H9 (cell line): ENCODE measurements at regions not wholly inside any gene's neighbourhood (a gene's known extent, or its start where the extent isn't known, plus 50 kb on each side); places are given as distances from the start of the nearest gene placed in this dataset.

Experiments
- DNase-seq: peaks from one replicate; pipeline ENCODE4 v3.0.0-alpha.2; 2017
- H2AFZ ChIP-seq: one replicate; pipeline ENCODE4 v1.6.1; 2013; ENCODE audit warnings: mild to moderate bottlenecking, low read length, control low read depth, moderate library complexity
- H2AK5ac ChIP-seq: 2 replicates; pipeline ENCODE4 v1.6.1; 2013; ENCODE audit warnings: low read length, control low read depth, mixed read lengths; ENCODE audit not compliant: insufficient read length
- H2BK120ac ChIP-seq: one replicate; pipeline ENCODE4 v1.6.1; 2013; ENCODE audit warnings: low read depth, mild to moderate bottlenecking, low read length, control low read depth, inconsistent platforms; ENCODE audit not compliant: poor library complexity, severe bottlenecking
- H2BK12ac ChIP-seq: 2 replicates; pipeline ENCODE4 v1.6.1; 2013; ENCODE audit warnings: low read length, control low read depth, mixed read lengths, low read depth; ENCODE audit not compliant: insufficient read length
- H2BK15ac ChIP-seq: 2 replicates; pipeline ENCODE4 v1.6.1; 2013; ENCODE audit warnings: low read depth, low read length, control low read depth
- H2BK20ac ChIP-seq: one replicate; pipeline ENCODE4 v1.6.1; 2013; ENCODE audit warnings: low read depth, mild to moderate bottlenecking, low read length, control low read depth, inconsistent platforms; ENCODE audit not compliant: poor library complexity, severe bottlenecking
- H2BK5ac ChIP-seq: 2 replicates; pipeline ENCODE4 v1.6.1; 2013; ENCODE audit warnings: low read length, control low read depth, mixed read lengths; ENCODE audit not compliant: insufficient read length
- H3K14ac ChIP-seq: 2 replicates; pipeline ENCODE4 v1.6.1; 2013; ENCODE audit warnings: low read length, control low read depth; ENCODE audit not compliant: insufficient read depth
- H3K18ac ChIP-seq: 2 replicates; pipeline ENCODE4 v1.6.1; 2013; ENCODE audit warnings: low read depth, mild to moderate bottlenecking, mixed read lengths, low read length, control low read depth; ENCODE audit not compliant: insufficient read length
- H3K23ac ChIP-seq: 2 replicates; pipeline ENCODE4 v1.6.1; 2013; ENCODE audit warnings: low read length, control low read depth, mixed read lengths, low read depth; ENCODE audit not compliant: insufficient read length
- H3K23me2 ChIP-seq: 2 replicates; pipeline ENCODE4 v1.6.1; 2013; ENCODE audit warnings: low read depth, mild to moderate bottlenecking, mixed read lengths, low read length, control low read depth; ENCODE audit not compliant: insufficient read length, poor library complexity, severe bottlenecking
- H3K27ac ChIP-seq: 2 replicates; pipeline ENCODE4 v1.5.1; 2013; ENCODE audit warnings: low read length, control low read depth, mixed read lengths, low read depth; ENCODE audit not compliant: insufficient read length
- H3K27me3 ChIP-seq: 2 replicates; pipeline ENCODE4 v1.6.1; 2013; ENCODE audit warnings: low read length, control low read depth, inconsistent platforms; ENCODE audit not compliant: insufficient read depth
- H3K4ac ChIP-seq: 2 replicates; pipeline ENCODE4 v1.6.1; 2013; ENCODE audit warnings: low read depth, mild to moderate bottlenecking, control low read depth, inconsistent platforms, low read length, moderate library complexity
- H3K4me1 ChIP-seq: 2 replicates; pipeline ENCODE4 v1.6.1; 2013; ENCODE audit warnings: low read length, control low read depth, inconsistent platforms; ENCODE audit not compliant: insufficient read depth
- H3K4me2 ChIP-seq: 2 replicates; pipeline ENCODE4 v1.6.1; 2013; ENCODE audit warnings: low read length, control low read depth, mixed read lengths; ENCODE audit not compliant: insufficient read length, insufficient read depth
- H3K56ac ChIP-seq: 2 replicates; pipeline ENCODE4 v1.6.1; 2013; ENCODE audit warnings: low read depth, mild to moderate bottlenecking, mixed read lengths, low read length, control low read depth; ENCODE audit not compliant: insufficient read length
- H3K79me1 ChIP-seq: 2 replicates; pipeline ENCODE4 v1.6.1; 2013; ENCODE audit warnings: low read depth, mild to moderate bottlenecking, moderate library complexity, low read length, control low read depth, inconsistent platforms; ENCODE audit not compliant: insufficient read depth, poor library complexity, severe bottlenecking
- H3K79me2 ChIP-seq: 2 replicates; pipeline ENCODE4 v1.6.1; 2013; ENCODE audit warnings: low read length, control low read depth, inconsistent platforms; ENCODE audit not compliant: insufficient read depth
- H3K9ac ChIP-seq: 2 replicates; pipeline ENCODE4 v1.6.1; 2013; ENCODE audit warnings: low read length, control low read depth, mixed read lengths; ENCODE audit not compliant: insufficient read length; ENCODE audit errors: extremely low read depth
- H3K9me3 ChIP-seq: one replicate; pipeline ENCODE4 v1.6.1; 2013; ENCODE audit warnings: low read depth, low read length, inconsistent platforms; ENCODE audit not compliant: control insufficient read depth
- H3T11ph ChIP-seq: one replicate; pipeline ENCODE4 v1.6.1; 2013; ENCODE audit warnings: mild to moderate bottlenecking, low read length, control low read depth, inconsistent platforms
- H4K20me1 ChIP-seq: one replicate; pipeline ENCODE4 v1.6.1; 2013; ENCODE audit not compliant: control insufficient read depth, insufficient read length, insufficient read depth
- H4K5ac ChIP-seq: 2 replicates; pipeline ENCODE4 v1.6.1; 2013; ENCODE audit warnings: low read depth, mild to moderate bottlenecking, mixed read lengths, low read length, control low read depth; ENCODE audit not compliant: insufficient read length
- H4K8ac ChIP-seq: replicated peaks from 2 replicates; pipeline ENCODE4 v1.6.1; 2013; ENCODE audit warnings: low read length, control low read depth, mixed read lengths, low read depth; ENCODE audit not compliant: insufficient read length
- H4K91ac ChIP-seq: 2 replicates; pipeline ENCODE4 v1.6.1; 2013; ENCODE audit warnings: low read depth, mild to moderate bottlenecking, moderate library complexity, mixed read lengths, low read length, control low read depth; ENCODE audit not compliant: insufficient read length
- H3K27ac Mint-ChIP-seq, 3 experiments: 2 replicates in 2 of 3; 3 replicates in 1 of 3; pipeline ENCODE4 v1.8.0; 2020 to 2021; ENCODE audit warnings: mixed read lengths in 3 of 3, mild to moderate bottlenecking in 1 of 3, moderate library complexity in 1 of 3
- H3K27me3 Mint-ChIP-seq: 2 replicates; pipeline ENCODE4 v1.8.0; 2021; ENCODE audit warnings: low read depth, mild to moderate bottlenecking, moderate library complexity, mixed read lengths
- H3K36me3 Mint-ChIP-seq, 3 experiments: 2 replicates in 2 of 3; 3 replicates in 1 of 3; pipeline ENCODE4 v1.8.0; 2020 to 2021; ENCODE audit warnings: low read depth in 3 of 3, mixed read lengths in 3 of 3; ENCODE audit not compliant: insufficient read depth in 1 of 3
- H3K4me1 Mint-ChIP-seq, 2 experiments: 2 replicates each; pipeline ENCODE4 v1.8.0; 2020; ENCODE audit warnings: mixed read lengths in 2 of 2
- H3K4me3 Mint-ChIP-seq, 2 experiments: 2 replicates in 1 of 2; 3 replicates in 1 of 2; pipeline ENCODE4 v1.8.0; 2020 to 2021; ENCODE audit warnings: mild to moderate bottlenecking in 2 of 2, mixed read lengths in 2 of 2, moderate library complexity in 1 of 2
- H3K9me3 Mint-ChIP-seq, 2 experiments: 2 replicates in 1 of 2; 3 replicates in 1 of 2; pipeline ENCODE4 v1.8.0; 2020; ENCODE audit warnings: mild to moderate bottlenecking in 2 of 2, mixed read lengths in 2 of 2, moderate library complexity in 1 of 2
- WGBS: extraction: QIAGEN DNeasy Blood & Tissue Kit; methylation state at CpG from one replicate; pipeline ENCODE4 v1.1.7; 2013; ENCODE audit warnings: missing lambda C conversion rate, low lambda C conversion rate, mixed read lengths; ENCODE audit not compliant: insufficient read length; ENCODE audit errors: extremely low coverage; 5-methylcytosine and 5-hydroxymethylcytosine counted together
- TF ChIP-seq, protein P1 (sequence below): fragments of 200-600 bp; sonication (generic); conservative IDR thresholded peaks from 3 replicates; pipeline ENCODE4 v1.8.0; 2021; ENCODE audit warnings: antibody characterized with exemption, mild to moderate bottlenecking

DNA sequence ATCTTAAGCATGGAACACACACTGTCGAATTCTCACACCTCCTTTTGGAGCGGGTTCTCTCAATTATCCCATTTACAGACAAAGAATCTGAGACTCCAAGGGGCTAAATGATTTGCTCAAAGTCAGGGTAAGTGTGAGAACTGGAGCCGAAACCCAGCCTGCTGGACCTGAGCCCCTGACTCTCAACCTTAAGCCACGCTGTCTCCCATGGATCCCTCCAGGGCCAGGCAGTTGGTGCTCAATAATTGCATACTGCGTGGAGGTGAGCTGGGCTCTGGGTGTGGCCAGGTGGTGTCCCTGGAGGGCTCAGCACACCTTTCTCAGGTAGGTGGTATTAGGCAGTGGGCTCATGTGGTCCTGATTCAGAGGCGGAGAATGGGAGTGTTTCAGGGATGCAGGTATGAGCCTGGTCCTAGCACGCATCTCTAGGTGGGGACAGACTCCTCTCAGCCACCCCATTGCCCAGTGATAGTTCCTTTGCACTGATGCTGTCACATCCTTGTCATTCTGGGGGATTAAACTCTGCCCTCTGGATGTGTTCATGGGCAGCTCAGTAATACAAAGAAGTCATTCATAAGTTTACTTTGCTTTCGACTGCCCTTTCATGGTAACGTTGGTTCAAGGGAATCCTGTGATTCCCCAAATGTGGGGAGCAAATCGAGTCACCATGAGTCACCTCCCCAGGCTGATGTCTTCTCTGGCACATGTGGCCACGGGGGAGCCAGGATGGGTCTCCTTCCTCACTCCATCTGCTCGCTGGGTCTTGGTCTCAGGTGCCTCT is 399.5 kb upstream of the TNRC6C start:
- Histone ChIP-seq H4K8ac (no peak overlapping the region), H2BK20ac (no peak overlapping the region), H4K5ac (no peak overlapping the region), H2BK120ac (no peak overlapping the region), H3K27ac (no peak overlapping the region), H3K56ac (no peak overlapping the region), H3K4me1 (no peaks in the 10 kb centered on the region), H2AFZ (no peak overlapping the region), H4K91ac (no peak overlapping the region), H3K27me3 (no peaks in the 10 kb centered on the region; the same call in 1 of the 2 replicates), H2BK5ac (no peak overlapping the region), H4K20me1 (no peaks in the 10 kb centered on the region), H3K9ac (no peak overlapping the region), H3K4ac (no peak overlapping the region), H3K9me3 (no peaks in the 10 kb centered on the region), H3K79me2 (no peaks in the 10 kb centered on the region), H3K23me2 (no peaks in the 10 kb centered on the region), H3K14ac (no peak overlapping the region), H2BK12ac (no peak overlapping the region), H2BK15ac (no peak overlapping the region), H3T11ph (no peak overlapping the region), H3K18ac (no peak overlapping the region), H3K79me1 (no peaks in the 10 kb centered on the region), H3K23ac (no peak overlapping the region), H2AK5ac (no peak overlapping the region), H3K4me2 (no peak overlapping the region)
- WGBS, result no CpG with 5 or more reads among the region's 12 CpGs
- no peak overlapping the region for H3K4me3 Mint-ChIP-seq
- H3K4me1 Mint-ChIP-seq, result peaks cover 4 to 17% of the 10 kb centered on the region in 2 experiments
- DNase-seq, result no peak
- H3K27me3 Mint-ChIP-seq, result peaks cover 35% of the 10 kb centered on the region
- H3K9me3 Mint-ChIP-seq, result no peaks in the 10 kb centered on the region; a peak in 1 of 5 replicates
- TF ChIP-seq, protein P1, sequence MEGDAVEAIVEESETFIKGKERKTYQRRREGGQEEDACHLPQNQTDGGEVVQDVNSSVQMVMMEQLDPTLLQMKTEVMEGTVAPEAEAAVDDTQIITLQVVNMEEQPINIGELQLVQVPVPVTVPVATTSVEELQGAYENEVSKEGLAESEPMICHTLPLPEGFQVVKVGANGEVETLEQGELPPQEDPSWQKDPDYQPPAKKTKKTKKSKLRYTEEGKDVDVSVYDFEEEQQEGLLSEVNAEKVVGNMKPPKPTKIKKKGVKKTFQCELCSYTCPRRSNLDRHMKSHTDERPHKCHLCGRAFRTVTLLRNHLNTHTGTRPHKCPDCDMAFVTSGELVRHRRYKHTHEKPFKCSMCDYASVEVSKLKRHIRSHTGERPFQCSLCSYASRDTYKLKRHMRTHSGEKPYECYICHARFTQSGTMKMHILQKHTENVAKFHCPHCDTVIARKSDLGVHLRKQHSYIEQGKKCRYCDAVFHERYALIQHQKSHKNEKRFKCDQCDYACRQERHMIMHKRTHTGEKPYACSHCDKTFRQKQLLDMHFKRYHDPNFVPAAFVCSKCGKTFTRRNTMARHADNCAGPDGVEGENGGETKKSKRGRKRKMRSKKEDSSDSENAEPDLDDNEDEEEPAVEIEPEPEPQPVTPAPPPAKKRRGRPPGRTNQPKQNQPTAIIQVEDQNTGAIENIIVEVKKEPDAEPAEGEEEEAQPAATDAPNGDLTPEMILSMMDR, result no peak
- H3K27ac Mint-ChIP-seq, result no peak overlapping the region
- H3K36me3 Mint-ChIP-seq, result no peaks in the 10 kb centered on the region; a peak in 1 of 7 replicates
